Stimulated activated memory B cell treated with anti-CD40 and anti-IgM and Interleukin-4, amounts not matched to agents 10 μg/mL and 1 μg/mL and 100 μg/mL, for 72 hours (primary cell): ENCODE measurements at regions not wholly inside any gene's neighbourhood (a gene's known extent, or its start where the extent isn't known, plus 50 kb on each side); places are given as distances from the start of the nearest gene placed in this dataset.

ENCODE experiments used
- ATAC-seq: fragments of 150-1000 bp; cut with Tn5 transposase; 2 replicates; pipeline ENCODE4 v1.10.0; 2021
- H3K27ac Mint-ChIP-seq: one replicate; pipeline ENCODE4 v1.8.0; 2022; ENCODE audit warnings: mild to moderate bottlenecking, mixed read lengths
- H3K27me3 Mint-ChIP-seq: one replicate; pipeline ENCODE4 v1.8.0; 2022; ENCODE audit warnings: mixed read lengths
- H3K36me3 Mint-ChIP-seq: one replicate; pipeline ENCODE4 v1.8.0; 2022; ENCODE audit warnings: mixed read lengths
- H3K4me1 Mint-ChIP-seq: one replicate; pipeline ENCODE4 v1.8.0; 2022; ENCODE audit warnings: mixed read lengths
- H3K4me3 Mint-ChIP-seq: one replicate; pipeline ENCODE4 v1.8.0; 2022; ENCODE audit warnings: mild to moderate bottlenecking, moderate library complexity, mixed read lengths
- H3K9me3 Mint-ChIP-seq: one replicate; pipeline ENCODE4 v1.8.0; 2022; ENCODE audit warnings: mixed read lengths

DNA sequence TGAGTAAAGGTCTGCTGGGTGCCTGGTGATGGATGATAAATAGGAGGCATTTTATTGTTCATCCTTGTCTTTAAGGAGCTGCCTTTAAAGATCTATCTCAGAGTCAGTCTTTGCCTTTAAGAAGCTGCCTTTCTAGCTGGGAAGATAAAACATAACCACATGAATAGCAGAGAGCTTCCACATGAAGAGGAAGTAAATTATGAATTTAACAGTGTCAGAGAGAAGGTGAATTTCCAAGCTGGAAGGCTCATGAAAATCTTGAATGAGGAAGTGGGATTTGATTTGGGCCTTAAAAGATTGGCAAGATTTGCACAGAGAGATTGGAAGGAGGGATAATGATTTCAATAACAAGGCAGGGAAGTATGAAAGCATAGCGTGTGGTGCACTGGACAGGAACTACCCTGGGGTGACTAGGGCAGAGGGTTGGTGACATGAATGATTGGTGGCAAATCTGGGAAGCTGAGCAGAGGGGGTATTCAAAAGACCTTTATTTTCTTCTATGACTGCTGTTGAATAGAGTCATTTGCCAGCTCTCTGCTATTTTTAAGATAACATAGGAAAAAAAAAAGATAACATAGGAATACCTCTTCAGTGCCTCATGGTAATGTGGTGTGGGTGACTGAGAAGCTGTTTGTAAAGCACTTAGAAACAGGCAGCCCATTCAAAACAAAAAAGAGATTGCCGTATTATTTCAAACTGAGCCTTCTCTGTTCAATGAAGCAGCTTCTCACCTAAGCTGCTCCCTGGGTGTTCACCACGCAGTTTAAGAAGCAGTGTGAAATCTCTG, 591.6 kb downstream of the PKHD1 start:
- ATAC-seq = no peak
- Mint-ChIP-seq H3K4me1 (no peaks in the 10 kb centered on the region), H3K27me3 (no peaks in the 10 kb centered on the region), H3K4me3 (no peak overlapping the region), H3K36me3 (no peaks in the 10 kb centered on the region), H3K27ac (no peak overlapping the region), H3K9me3 (no peaks in the 10 kb centered on the region)

DNA sequence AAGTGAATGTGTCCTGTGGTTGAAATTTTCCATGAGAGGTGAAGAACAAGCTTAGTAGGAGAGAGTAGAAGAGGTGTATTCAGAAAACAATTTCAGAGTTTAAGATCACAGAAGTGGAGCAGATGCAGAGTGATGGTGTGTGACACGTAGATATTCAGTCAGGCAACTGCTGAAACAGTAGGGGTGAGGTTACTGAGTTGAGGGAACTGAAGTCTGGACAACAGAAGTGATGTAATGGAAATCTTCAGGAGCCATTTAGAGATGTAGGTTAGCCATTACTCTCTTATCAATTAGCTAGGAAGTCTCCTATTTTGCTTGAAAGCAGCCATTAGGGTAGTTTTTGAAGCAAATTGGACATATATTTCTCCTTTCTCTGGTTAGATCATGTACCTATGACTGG, 584.4 kb downstream of the PKHD1 start:
- Mint-ChIP-seq H3K36me3 (no peaks in the 10 kb centered on the region), H3K4me3 (no peak overlapping the region), H3K4me1 (no peaks in the 10 kb centered on the region), H3K9me3 (peaks cover 6% of the 10 kb centered on the region), H3K27me3 (no peaks in the 10 kb centered on the region), H3K27ac (no peak overlapping the region)
- ATAC-seq = no peak

DNA sequence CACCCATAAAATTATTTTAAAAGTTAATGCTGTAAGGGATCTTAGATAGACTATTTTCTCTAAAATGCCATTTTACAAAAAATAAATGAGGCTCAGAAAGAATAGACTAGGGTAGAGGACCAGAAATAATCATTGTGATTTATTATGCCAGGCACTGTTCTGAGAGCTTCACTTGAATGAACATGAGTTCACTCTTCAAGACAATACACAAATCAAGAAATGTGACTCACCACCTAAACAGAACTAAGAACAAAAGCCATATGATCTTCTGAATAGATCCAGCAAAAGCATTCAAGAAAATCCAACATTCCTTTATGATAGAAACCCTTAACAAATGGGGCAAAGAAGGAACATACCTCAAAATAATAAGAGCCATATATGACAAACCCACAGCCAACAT, 582.0 kb downstream of the PKHD1 start:
- Mint-ChIP-seq H3K4me1 (no peaks in the 10 kb centered on the region), H3K9me3 (peaks cover 6% of the 10 kb centered on the region), H3K27ac (no peak overlapping the region), H3K36me3 (no peaks in the 10 kb centered on the region), H3K4me3 (no peak overlapping the region), H3K27me3 (no peaks in the 10 kb centered on the region)
- no peak for ATAC-seq

DNA sequence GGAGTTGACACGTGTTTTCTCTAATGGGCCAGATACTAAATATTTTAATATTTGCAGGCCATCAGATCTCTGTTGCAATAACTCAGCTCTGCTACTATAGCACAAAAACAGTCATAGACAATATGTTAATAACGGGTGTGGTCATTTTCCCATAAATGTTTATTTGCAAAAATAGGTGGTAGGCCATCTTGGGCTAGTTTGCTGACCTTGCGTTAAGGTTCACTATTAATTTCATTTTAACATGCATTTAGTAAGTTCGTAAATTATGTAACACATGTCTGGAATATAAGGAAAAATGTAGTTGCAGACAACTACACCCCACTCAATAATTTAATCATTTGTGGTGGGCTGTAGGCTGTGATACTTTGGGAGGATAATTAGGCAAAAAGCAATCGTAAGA, 577.8 kb downstream of the PKHD1 start:
- H3K36me3 Mint-ChIP-seq = no peaks in the 10 kb centered on the region

DNA sequence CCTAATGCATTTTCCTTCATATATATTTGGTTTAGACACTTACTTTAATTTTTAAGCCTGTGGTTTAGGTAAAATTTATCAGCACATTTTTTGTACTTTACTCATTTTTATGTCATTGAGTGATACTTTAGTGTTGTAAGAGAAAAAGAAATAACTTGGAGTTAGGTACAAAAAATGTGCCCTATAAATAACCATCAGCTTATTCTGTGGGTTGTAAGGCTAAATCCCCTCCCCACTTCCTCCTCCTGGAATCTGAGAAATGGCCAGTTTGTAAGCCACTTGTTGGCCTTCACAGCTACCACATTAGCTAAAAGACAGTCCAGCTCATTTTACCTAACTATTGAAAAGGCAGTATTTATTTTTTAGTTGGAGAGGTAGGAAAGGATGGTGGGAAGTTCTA, 576.3 kb downstream of the PKHD1 start:
- Mint-ChIP-seq H3K27me3 (no peaks in the 10 kb centered on the region), H3K27ac (no peak overlapping the region), H3K36me3 (no peaks in the 10 kb centered on the region), H3K9me3 (peaks cover 4% of the 10 kb centered on the region), H3K4me1 (no peaks in the 10 kb centered on the region), H3K4me3 (no peak overlapping the region)
- no peak for ATAC-seq

More for the DNA sequence above, 577.8 kb downstream of the PKHD1 start:
- no peaks in the 10 kb centered on the region for H3K4me1 Mint-ChIP-seq
- H3K4me3 Mint-ChIP-seq = no peak overlapping the region
- no peaks in the 10 kb centered on the region for H3K27me3 Mint-ChIP-seq
- H3K9me3 Mint-ChIP-seq = peaks cover 6% of the 10 kb centered on the region
- H3K27ac Mint-ChIP-seq = no peak overlapping the region
- ATAC-seq = no peak

DNA sequence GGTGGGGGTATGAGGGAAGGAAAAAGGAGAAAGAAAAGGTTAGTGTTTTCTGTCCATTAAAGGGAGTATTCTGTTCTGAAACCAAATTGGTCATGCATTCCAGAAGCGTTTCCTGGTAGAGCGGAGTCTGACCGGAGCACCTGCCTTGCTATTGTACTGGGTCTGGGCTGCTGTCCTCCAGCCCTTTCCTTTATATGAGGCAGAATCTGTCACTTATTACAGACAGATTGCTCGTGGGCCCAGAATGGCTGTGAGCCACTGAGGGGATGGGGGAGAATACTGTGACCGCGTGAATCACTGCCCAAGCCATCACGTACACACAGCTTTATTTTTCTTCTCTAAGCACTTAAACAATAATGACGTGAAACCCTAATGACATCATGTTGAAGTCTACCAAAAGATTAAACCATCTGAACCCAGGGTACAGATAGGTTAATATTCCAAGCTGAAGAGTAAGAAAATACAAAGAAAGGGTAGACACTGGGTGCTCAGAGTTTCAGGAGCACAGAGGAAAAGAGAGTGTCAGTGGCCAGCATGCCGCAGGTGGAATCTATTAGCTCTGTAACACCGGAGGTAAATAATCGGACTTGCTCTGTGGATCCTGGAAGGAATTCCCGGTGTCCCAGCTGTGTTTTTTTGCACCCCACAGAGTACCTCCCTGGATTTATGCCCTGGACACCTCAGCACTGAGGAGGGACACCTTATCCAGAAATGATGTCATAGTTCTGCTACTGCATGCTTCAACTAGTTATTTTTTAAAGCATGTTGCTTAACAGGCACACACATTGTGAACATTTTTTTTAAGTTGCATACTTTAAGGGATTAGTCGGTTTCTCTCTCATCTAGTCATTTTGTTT, 573.3 kb downstream of the PKHD1 start:
- Mint-ChIP-seq H3K27ac (no peak overlapping the region), H3K27me3 (no peaks in the 10 kb centered on the region), H3K9me3 (peaks cover 7% of the 10 kb centered on the region), H3K4me1 (no peaks in the 10 kb centered on the region), H3K4me3 (no peak overlapping the region), H3K36me3 (no peaks in the 10 kb centered on the region)
- no peak for ATAC-seq

DNA sequence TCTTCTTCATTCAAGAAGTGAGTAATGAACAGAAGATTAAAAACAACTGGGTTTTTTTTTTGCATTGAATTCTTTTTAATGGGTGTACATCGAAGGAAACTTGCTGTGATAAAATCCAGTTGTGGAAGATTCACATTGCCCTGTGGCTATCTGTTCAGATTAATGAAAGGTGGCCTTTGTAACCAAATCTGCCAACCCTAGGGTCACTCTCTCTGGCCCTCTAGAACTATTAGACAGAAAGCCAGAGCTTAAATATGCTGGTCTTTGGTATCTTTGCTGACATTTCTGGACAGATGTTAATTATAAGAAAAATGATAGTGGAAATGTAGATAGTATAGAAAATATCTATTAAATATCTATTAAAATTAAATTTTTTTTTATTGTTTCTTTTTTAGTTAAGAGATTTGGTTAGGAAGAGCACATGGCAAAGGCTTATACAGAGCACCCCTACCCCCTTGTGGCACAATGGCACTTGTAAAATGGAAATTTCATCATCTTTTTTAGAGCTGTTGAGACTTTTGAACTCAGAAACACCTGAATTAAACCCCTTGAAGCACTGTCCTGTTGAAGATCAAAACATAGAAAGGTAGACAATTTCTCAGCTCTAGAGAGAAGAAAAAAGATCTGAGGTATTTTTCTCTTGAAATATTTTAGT, 572.5 kb downstream of the PKHD1 start:
- H3K4me1 Mint-ChIP-seq = no peaks in the 10 kb centered on the region
- H3K27ac Mint-ChIP-seq = no peak overlapping the region
- H3K36me3 Mint-ChIP-seq = no peaks in the 10 kb centered on the region
- no peak overlapping the region for H3K4me3 Mint-ChIP-seq
- no peak for ATAC-seq
- H3K27me3 Mint-ChIP-seq = no peaks in the 10 kb centered on the region
- peaks cover 7% of the 10 kb centered on the region for H3K9me3 Mint-ChIP-seq

DNA sequence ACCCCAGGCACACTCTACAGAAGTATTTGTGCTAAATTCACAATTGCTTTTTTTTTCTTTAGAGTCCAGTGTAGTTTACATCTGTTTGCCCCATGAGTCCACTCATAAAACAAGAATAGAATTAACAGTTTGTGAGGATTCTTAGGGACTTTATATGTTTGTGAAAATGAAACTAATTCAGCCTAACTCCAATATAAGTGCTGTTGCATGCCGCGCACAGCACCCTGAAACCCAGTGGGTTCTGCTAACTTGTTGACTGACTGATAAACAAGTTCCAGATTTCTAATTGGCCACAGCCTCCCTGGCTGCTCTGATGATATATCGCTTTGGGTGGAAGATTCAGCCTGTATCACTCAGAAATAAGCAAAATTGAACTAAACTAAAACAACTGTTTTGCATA, 561.4 kb downstream of the PKHD1 start:
- Mint-ChIP-seq H3K36me3 (no peaks in the 10 kb centered on the region), H3K4me3 (no peak overlapping the region), H3K4me1 (no peaks in the 10 kb centered on the region), H3K9me3 (no peaks in the 10 kb centered on the region), H3K27me3 (no peaks in the 10 kb centered on the region), H3K27ac (no peak overlapping the region)
- ATAC-seq = no peak

DNA sequence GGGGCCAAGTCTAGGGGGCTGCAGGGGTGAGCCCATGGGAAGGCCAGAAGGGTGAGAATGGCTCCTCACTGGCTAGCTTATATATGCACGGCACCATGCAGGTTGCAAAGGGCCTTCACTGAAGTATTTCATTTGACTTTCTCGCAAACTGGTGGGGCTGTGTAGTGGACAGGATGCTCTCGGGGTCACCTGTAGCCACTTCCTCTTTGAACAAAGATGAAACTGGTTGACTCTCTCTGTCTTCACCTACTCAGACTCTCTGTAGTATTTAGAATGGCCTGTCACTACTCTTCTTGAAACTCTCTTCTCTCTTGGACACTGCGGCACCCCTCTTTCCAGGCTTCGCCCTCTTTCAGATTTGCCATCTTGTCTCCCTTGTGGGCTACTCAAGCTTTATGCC, 560.5 kb downstream of the PKHD1 start:
- no peaks in the 10 kb centered on the region for H3K36me3 Mint-ChIP-seq
- no peaks in the 10 kb centered on the region for H3K27me3 Mint-ChIP-seq
- no peak overlapping the region for H3K4me3 Mint-ChIP-seq
- no peak for ATAC-seq
- no peak overlapping the region for H3K27ac Mint-ChIP-seq
- H3K4me1 Mint-ChIP-seq = no peaks in the 10 kb centered on the region
- H3K9me3 Mint-ChIP-seq = no peaks in the 10 kb centered on the region

DNA sequence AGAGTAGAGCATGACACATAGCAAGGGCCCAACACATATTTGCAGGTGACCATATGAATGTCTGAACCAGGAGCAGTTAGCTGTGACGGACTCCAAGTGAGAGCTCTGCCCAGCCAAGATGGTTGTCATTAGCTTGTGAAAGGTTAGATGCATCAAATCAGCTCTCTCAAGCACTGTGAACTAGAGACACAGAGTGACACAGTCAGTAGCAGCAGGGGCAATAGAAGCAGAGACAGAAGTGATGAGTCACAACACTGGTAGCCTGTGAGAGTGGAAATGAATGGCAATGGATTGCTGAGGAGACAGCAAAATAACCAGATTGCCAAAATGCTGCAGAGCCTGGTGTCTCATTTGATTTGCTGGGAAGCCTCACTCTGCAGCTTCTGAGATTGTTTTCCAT, 558.9 kb downstream of the PKHD1 start:
- no peaks in the 10 kb centered on the region for H3K9me3 Mint-ChIP-seq
- ATAC-seq = no peak
- H3K4me1 Mint-ChIP-seq = no peaks in the 10 kb centered on the region
- H3K36me3 Mint-ChIP-seq = no peaks in the 10 kb centered on the region
- no peak overlapping the region for H3K4me3 Mint-ChIP-seq
- H3K27me3 Mint-ChIP-seq = no peaks in the 10 kb centered on the region
- no peak overlapping the region for H3K27ac Mint-ChIP-seq

DNA sequence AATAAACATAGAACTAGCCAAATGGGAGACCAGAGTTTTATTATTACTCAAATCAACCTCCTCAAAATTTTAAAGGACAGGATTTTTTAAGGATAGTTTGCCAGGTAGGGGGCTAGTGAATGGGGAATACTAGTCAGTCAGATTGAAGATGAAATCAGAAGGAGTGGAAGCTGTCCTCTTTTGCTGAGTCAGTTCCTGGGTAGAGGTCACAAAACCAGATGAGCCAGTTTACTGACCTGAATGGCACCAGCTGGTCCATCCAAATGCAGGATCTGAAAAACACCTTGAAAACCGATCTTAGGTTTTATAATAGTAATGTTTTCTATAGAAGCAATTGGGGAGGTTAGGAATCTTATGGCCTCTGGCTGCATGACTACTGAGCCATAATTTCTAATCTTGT, 558.2 kb downstream of the PKHD1 start:
- Mint-ChIP-seq H3K4me3 (no peak overlapping the region), H3K9me3 (no peaks in the 10 kb centered on the region), H3K4me1 (no peaks in the 10 kb centered on the region), H3K36me3 (no peaks in the 10 kb centered on the region), H3K27ac (no peak overlapping the region), H3K27me3 (no peaks in the 10 kb centered on the region)
- ATAC-seq = no peak

DNA sequence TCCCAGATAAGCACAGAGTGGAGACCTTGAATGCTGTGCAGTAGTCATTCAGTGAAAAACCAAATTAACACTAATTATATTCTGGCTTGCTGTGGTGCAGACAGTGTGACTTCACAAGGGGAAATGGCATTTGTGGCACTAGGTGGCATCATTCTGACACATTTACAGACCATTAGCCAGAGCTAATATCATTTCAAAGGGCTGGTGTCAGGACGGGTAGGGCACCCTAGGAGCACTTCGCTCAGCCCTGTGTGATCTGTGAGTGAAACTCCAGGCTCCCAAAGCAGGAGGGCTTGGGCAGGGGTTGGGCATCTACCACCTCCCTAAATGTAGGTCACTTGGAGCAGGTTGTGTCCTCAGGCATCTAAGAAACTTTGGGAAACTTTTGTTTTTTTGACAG, 555.8 kb downstream of the PKHD1 start:
- Mint-ChIP-seq H3K27ac (no peak overlapping the region), H3K36me3 (no peaks in the 10 kb centered on the region), H3K27me3 (no peaks in the 10 kb centered on the region), H3K4me1 (no peaks in the 10 kb centered on the region), H3K4me3 (no peak overlapping the region), H3K9me3 (no peaks in the 10 kb centered on the region)
- ATAC-seq = peak; percentile 24

DNA sequence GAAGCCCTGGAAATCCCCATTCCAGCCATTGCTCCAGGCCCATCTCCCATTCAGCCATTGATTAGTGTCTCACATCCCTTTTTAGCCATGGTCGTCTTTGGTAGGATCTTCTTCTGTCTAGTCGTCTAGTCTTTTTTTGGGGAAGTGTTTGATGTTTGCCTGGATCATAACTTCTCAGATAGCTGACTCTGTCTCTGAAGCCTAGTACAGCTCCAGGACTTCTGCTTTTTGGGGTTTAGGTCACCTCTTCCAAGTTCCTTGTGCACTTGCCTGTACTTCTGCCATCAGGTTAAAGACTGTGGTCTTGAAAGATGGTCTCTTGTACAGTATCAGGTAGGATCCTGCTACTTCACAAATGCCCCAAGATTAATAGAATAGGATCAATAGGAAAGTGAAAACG, 553.5 kb downstream of the PKHD1 start:
- no peaks in the 10 kb centered on the region for H3K4me1 Mint-ChIP-seq
- no peaks in the 10 kb centered on the region for H3K36me3 Mint-ChIP-seq
- H3K9me3 Mint-ChIP-seq = no peaks in the 10 kb centered on the region
- no peak overlapping the region for H3K4me3 Mint-ChIP-seq
- H3K27me3 Mint-ChIP-seq = no peaks in the 10 kb centered on the region
- H3K27ac Mint-ChIP-seq = no peak overlapping the region
- no peak for ATAC-seq

DNA sequence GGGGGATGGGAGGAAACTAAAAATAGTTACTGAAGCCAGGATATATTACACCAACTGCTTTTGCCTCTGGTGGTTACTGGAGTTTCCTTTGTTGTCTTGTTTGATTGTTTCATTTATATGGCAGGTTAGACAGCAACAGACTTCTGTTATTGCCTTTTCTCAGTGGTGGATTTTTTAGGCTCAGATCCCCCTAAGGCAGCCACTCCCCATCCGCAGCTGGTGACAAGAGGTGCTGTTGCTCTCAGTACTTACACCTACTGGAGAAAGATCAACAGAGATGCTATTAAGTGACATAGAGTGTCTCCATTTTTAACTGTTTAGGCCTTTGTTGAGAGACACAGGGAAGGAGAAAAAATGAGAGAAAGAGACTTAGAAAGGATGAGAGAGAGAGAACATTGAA, 552.1 kb downstream of the PKHD1 start:
- H3K4me1 Mint-ChIP-seq = no peaks in the 10 kb centered on the region
- H3K9me3 Mint-ChIP-seq = no peaks in the 10 kb centered on the region
- H3K4me3 Mint-ChIP-seq = no peak overlapping the region
- H3K36me3 Mint-ChIP-seq = no peaks in the 10 kb centered on the region
- ATAC-seq = no peak
- H3K27ac Mint-ChIP-seq = no peak overlapping the region
- H3K27me3 Mint-ChIP-seq = no peaks in the 10 kb centered on the region

DNA sequence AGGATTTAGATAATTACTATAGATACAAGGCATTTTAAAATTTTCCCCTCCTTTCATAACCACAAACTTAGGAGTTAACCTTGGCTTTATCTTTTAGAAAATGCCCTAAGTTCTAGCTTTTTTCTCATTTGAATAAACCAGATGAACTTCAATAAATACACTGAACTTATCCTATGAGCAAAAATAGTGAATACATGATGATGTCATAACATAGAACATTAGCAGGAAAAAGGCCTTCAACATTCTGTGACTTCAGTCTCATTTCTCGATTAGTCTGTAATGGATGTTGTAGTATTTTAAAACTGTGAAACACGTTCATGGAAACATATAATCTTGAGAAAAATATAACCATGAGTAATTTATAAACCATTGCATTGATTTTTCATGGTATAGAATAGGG, 550.7 kb downstream of the PKHD1 start:
- Mint-ChIP-seq H3K9me3 (no peaks in the 10 kb centered on the region), H3K27me3 (no peaks in the 10 kb centered on the region), H3K4me3 (no peak overlapping the region), H3K4me1 (no peaks in the 10 kb centered on the region), H3K36me3 (no peaks in the 10 kb centered on the region), H3K27ac (no peak overlapping the region)
- no peak for ATAC-seq

DNA sequence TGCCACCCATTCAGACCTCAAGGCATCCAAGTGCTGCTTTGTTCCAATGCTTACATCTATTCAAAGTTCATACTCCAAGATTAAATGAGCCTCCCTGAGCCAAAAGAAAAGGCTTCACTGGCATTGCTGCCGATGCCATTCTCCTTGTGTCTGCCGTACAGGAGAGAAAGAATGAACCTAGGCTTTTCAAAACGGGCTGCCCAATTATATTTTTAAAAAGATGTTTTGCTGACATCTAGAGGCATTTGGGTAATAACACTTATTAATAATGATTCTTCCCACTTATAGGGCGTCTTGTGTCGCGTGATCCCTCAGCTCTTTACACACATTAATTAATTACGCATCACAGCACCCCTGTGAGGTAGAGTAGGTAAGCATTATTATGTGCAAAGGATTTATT, 545.6 kb downstream of the PKHD1 start:
- no peak for ATAC-seq
- Mint-ChIP-seq H3K9me3 (no peaks in the 10 kb centered on the region), H3K27ac (no peak overlapping the region), H3K27me3 (no peaks in the 10 kb centered on the region), H3K36me3 (no peaks in the 10 kb centered on the region), H3K4me3 (no peak overlapping the region), H3K4me1 (no peaks in the 10 kb centered on the region)
